Fibroblast of the conjunctiva (primary cell): ENCODE measurements at regions not wholly inside any gene's neighbourhood (a gene's known extent, or its start where the extent isn't known, plus 50 kb on each side); places are given as distances from the start of the nearest gene placed in this dataset.
"Not testable (repeated sequence)": the region's sequence is repeated elsewhere in the genome, so short reads cannot be mapped to it uniquely, and the experiment has no call there.

Experiments
- DNase-seq: peaks from one replicate; pipeline ENCODE4 v3.0.0-alpha.2; 2010; ENCODE audit warnings: low read depth

DNA sequence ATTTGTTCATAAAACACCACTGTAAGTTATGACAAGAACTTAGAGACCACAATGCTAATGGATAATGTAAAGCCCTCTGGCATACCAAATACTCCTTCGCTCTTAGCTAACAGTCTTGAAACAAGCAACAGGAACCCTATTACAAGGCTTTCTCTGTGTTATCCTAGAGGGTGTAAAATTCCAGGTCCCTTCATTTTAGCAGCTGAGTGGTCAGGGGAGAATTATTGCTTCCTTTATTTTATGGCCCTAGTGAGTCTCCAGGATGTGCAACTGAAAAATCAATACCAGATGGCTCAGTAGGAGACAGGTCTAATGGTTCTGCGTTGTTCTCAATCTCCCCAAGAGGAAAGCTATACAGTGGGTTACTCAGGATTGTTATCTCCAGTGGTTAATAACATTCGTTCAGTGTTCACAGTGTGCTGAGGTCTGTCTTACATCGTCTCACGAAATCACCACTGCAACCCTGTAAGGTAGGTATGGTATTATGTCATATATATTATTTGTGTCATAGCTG is 172.7 kb upstream of the CNOT2 start:
- no peak for DNase-seq

GRCh38 chr12:70074510-70074909 is 168.7 kb upstream of the CNOT2 start:
- no peak for DNase-seq

DNA sequence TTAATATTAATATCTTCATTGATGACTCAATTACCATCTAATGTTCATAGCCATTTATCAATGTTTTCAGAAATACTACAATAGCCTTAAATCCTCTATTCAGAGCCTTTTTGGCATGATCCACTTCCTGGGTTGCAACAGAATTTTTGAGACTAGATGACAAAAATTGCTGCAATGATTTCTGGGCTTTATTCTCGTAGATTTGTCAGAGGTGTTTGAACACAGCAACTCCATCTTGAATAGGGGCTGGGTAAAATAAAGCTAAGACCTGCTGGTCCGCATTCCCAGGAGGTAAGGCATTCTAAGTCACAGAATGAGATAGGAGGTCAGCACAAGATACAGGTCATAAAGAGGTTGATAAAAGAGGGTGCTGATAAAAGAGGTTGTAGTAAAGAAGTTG is 165.8 kb upstream of the CNOT2 start:
- DNase-seq = no peak

- no peak for DNase-seq
These were observed 165.1 kb upstream of the CNOT2 start for GRCh38 chr12:70078161-70078560.

DNA sequence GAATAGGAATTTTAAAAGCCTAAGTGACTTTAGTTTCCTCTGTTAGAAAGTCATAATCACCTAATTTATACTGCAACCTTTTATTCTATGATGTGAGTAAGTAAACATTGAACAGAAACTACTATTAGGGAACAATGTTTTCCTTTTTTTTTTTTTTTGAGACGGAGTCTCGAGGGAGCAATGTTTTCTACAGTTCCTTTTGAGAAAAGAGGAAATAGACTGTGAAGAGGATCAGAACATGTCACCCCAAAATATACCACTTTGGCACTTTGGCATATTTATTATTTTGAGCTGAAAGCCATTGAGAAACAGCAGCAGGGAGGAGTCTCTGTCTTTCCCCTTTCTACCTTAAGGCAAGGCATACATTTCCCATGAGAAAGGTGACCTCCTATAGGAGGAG is 162.7 kb upstream of the CNOT2 start:
- DNase-seq = no peak

GRCh38 chr12:70082997-70083676 is 160.1 kb upstream of the CNOT2 start:
- no peak for DNase-seq

- DNase-seq = no peak
These were observed 159.6 kb upstream of the CNOT2 start for GRCh38 chr12:70083677-70084020.

DNA sequence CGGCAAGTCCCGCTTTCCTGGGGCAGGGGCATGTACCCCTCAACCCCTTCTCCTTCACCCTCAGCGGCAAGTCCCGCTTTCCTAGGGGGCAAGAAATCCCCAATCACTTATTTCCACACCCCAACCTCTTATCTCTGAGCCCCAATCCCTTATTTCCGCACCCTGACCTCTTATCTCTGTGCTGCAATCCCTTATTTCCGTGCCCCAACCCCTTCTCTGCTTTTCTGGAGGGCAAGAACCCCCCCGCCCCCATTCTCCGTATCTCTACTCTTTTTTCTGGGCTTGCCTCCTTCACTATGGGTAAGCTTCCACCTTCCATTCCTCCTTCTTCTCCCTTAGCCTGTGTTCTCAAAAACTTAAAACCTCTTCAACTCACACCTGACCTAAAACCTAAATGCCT is 156.9 kb upstream of the CNOT2 start:
- DNase-seq = not testable (repeated sequence)

DNA sequence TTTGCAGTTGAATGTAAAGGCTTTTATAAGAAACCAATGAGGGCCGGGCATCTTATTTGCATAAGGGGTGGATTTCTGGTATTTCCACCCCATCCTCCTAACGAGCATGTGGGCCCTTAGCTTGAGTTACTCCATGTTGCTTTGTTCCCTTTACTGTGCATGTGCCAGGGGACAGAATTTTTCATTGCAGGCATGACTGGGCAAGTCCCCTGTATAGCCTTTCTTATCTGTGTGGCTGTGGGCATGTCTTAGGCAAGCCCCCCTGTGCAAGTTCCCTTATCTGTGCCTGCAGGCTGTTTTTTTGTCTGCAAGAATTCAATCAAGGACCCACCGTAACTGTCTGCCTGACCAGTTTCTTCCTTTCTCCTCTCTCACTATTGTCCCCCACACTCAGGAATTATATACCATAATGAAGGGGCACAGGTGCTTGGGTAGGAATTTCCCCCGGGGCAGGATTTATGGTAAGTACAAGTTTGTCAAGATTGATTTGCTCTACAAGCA is 152.2 kb upstream of the CNOT2 start:
- no peak for DNase-seq

GRCh38 chr12:70094467-70094866 is 148.8 kb upstream of the CNOT2 start:
- DNase-seq = no peak

GRCh38 chr12:70096759-70097410 is 146.3 kb upstream of the CNOT2 start:
- no peak for DNase-seq

DNA sequence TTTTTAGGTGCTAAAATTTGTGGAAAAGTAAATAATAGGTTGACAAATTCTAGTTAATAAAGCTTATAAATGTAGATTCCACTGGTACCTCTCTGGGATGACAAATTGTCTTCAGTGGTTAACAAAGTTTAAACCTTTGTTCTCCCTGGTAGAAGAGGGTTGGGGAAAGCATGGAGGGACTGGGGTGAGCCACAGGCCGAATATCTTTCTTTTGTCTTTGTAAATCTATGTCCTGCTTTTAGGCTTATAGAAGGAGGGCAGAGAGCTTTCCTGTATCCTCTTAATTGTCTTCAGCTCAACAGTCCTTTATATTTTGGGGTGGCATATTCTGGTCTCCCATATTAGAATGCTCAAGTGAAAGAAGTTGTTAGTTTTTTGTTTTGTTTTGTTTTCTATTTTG is 142.2 kb upstream of the CNOT2 start:
- DNase-seq = no peak

DNA sequence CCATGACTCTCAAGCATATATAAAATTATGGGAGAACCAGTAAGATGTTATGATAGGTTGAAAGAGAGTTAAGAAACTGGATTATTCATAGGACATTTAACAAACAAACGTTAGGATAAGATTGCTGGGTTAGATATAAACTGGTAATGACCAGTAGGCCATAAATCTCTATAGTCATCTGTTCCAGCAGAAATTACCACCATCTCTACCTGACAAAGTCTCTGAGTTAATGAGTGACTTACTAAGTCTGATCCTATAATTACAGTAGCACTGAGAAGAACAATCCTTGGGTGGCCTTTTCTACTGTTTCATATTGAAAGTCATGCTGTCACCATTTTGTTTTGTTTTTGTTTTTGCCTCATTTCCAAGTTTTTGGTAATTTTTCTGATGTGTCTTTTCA is 136.9 kb upstream of the CNOT2 start:
- no peak for DNase-seq

DNA sequence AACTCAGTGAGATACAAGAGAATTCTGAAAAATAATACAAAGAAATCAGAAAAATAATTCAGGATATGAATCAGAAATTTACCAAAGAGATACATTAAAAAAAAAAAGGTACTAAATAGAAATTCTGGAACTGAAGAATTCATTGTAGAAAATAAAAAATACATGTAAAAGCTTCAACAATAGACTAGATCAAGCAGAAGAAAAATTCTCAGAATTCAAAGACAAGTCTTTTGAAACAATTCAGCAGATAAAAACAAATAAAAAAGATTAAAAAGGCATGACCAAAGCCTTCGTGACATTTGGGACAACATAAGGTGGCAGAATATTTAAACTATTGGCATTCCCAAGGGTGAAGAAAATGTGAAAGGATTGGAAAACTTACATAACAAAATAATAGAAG is 133.1 kb upstream of the CNOT2 start:
- DNase-seq = no peak

- DNase-seq = no peak
These were observed 125.6 kb upstream of the CNOT2 start for GRCh38 chr12:70117670-70118069.

GRCh38 chr12:70120970-70121369 is 122.3 kb upstream of the CNOT2 start:
- DNase-seq = no peak

GRCh38 chr12:70121562-70121961 is 121.7 kb upstream of the CNOT2 start:
- DNase-seq = no peak

GRCh38 chr12:70122804-70123203 is 120.4 kb upstream of the CNOT2 start:
- DNase-seq = no peak

GRCh38 chr12:70149013-70149412 is 94.2 kb upstream of the CNOT2 start:
- no peak for DNase-seq

DNA sequence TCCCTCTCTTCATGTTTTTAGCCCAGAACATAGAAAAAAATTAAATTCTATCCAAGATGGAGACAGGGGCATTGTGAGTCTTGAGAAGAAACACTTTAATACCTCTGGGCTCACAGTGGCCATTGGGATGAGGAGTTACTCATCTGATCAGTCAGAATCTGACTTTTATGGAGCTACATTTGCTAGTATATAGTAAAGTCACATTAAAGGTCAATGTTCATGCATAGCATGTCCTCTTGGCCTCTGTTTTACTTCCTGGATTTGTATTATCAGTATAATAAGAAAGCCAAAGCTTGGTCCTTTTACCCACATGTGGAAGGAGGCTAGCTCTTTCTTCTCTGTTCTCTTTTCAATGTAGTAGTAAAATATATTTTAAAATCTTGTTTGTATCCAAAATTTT is 93.6 kb upstream of the CNOT2 start:
- DNase-seq = no peak

GRCh38 chr12:70150230-70150629 is 93.0 kb upstream of the CNOT2 start:
- DNase-seq = no peak

GRCh38 chr12:70151993-70152392 is 91.2 kb upstream of the CNOT2 start:
- no peak for DNase-seq

DNA sequence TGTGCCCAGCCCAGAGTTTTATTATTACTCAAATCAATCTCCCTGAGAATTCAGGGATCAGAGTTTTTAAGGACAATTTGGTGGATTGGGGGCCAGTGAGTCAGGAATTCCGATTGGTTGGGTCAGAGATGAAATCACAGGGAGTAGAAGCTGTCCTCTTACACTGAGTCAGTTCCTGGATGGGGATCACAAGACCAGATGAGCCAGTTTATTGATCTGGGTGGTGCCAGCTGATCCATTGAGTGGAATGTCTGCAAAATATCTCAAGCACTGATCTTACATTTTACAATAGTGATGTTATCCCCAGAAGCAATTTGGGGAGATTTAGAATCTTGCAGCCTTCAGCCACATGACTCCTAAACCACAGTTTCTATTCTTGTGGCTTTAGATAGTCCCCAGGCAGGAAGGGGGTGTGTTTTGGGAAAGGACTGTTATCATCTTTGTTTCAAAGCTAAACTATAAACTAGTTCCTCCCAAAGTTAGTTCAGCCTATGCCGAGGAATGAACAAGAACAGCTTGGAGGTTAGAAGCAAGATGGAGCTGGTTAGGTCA is 89.1 kb upstream of the CNOT2 start:
- no peak for DNase-seq
